Upper lobe of left lung (tissue), 4 donors: ENCODE measurements at regions not wholly inside any gene's neighbourhood (a gene's known extent, or its start where the extent isn't known, plus 50 kb on each side); places are given as distances from the start of the nearest gene placed in this dataset.

Source experiments
- EP300 ChIP-seq, 4 donors: sonication (generic); formaldehyde crosslinking; IDR thresholded peaks; one replicate each; pipeline ENCODE4 v1.5.1; 2017; ENCODE audit warnings: antibody characterized with exemption in 4 of 4, control low read depth in 2 of 4
- POLR2A ChIP-seq, 4 donors: fragments of 450-650 bp; IDR thresholded peaks; one replicate each; pipeline ENCODE4 v1.5.1; 2016 to 2017; ENCODE audit warnings: antibody characterized with exemption in 4 of 4, mild to moderate bottlenecking in 2 of 4
- TF ChIP-seq, protein P1 (sequence below), 6 experiments: fragments of 450-650 bp in 4 of 6; fragments of 200-600 bp in 2 of 6; sonication (generic) in 2 of 6; IDR thresholded peaks; one replicate each; pipeline ENCODE4 v1.5.1; 2016 to 2019; ENCODE audit warnings: antibody characterized with exemption in 6 of 6

DNA sequence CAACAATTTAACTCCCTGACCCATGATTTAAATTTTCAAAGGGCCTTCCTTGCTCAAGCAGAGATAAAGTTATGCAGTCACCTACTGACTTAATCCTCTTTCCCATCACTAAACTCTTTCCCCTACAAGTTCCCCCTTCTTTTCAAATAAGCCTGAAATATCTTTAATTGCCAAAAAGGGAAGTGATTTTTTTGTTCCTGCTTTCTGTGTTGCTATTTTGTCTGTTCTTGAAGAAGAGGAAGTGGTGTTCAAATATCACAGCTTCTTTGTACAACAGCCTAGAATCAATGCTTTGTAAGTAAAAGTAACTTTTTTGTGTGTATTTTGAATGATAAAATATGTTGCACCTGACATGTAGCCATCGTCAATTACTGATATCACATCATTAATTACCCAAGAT is 595.9 kb downstream of the CENPC start:
- TF ChIP-seq, protein P1, sequence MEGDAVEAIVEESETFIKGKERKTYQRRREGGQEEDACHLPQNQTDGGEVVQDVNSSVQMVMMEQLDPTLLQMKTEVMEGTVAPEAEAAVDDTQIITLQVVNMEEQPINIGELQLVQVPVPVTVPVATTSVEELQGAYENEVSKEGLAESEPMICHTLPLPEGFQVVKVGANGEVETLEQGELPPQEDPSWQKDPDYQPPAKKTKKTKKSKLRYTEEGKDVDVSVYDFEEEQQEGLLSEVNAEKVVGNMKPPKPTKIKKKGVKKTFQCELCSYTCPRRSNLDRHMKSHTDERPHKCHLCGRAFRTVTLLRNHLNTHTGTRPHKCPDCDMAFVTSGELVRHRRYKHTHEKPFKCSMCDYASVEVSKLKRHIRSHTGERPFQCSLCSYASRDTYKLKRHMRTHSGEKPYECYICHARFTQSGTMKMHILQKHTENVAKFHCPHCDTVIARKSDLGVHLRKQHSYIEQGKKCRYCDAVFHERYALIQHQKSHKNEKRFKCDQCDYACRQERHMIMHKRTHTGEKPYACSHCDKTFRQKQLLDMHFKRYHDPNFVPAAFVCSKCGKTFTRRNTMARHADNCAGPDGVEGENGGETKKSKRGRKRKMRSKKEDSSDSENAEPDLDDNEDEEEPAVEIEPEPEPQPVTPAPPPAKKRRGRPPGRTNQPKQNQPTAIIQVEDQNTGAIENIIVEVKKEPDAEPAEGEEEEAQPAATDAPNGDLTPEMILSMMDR (IDR thresholded peaks at IDR 0.05), result no peak
- no peak for TF ChIP-seq EP300 (IDR thresholded peaks at IDR 0.05)
- no peak for TF ChIP-seq POLR2A (IDR thresholded peaks at IDR 0.05)
